GM18520 (cell line): ENCODE measurements at regions not wholly inside any gene's neighbourhood (a gene's known extent, or its start where the extent isn't known, plus 50 kb on each side); places are given as distances from the start of the nearest gene placed in this dataset.

ENCODE experiments used
- ATAC-seq: cut with Tn5 transposase; IDR thresholded peaks from one replicate; pipeline ENCODE4 v1.9.1; 2021; ENCODE audit not compliant: unreplicated experiment

GRCh38 chr3:192082730-192083660, 622.0 kb downstream of the PYDC2 start:
- ATAC-seq = peak; percentile 55
